CD8-positive, alpha-beta memory T cell (primary cell): ENCODE measurements at regions not wholly inside any gene's neighbourhood (a gene's known extent, or its start where the extent isn't known, plus 50 kb on each side); places are given as distances from the start of the nearest gene placed in this dataset.

ENCODE experiments used
- CTCF ChIA-PET: fragments of 350-600 bp; sonication (Branson Sonifier 250); formaldehyde crosslinking; loops from one replicate; lab custom pipeline; 2021; ENCODE audit warnings: antibody characterized with exemption; lab: Charles Lee
- POLR2A ChIA-PET: fragments of 350-600 bp; sonication (Branson Sonifier 250); formaldehyde crosslinking; loops from one replicate; lab custom pipeline; 2021; ENCODE audit warnings: antibody characterized with exemption; lab: Charles Lee
- DNase-seq, 5 donors: peaks; one replicate each; pipeline versions ENCODE4 v3.0.0 to v3.0.0-alpha.2; 2020 to 2022; ENCODE audit warnings: mixed read lengths in 1 of 5
- H3K27ac ChIP-seq: one replicate; pipeline ENCODE4 v1.7.0; 2013; ENCODE audit warnings: low read depth, mild to moderate bottlenecking, low read length, moderate library complexity
- H3K27me3 ChIP-seq: 2 replicates; pipeline ENCODE4 v1.7.0; 2013; ENCODE audit warnings: low read length, mild to moderate bottlenecking; ENCODE audit not compliant: insufficient read depth, poor library complexity, severe bottlenecking
- H3K36me3 ChIP-seq: 2 replicates; pipeline ENCODE4 v1.7.0; 2013; ENCODE audit warnings: mild to moderate bottlenecking, low read length, moderate library complexity; ENCODE audit not compliant: insufficient read depth
- H3K4me1 ChIP-seq: 2 replicates; pipeline ENCODE4 v1.7.0; 2013; ENCODE audit warnings: mild to moderate bottlenecking, low read length, moderate library complexity; ENCODE audit not compliant: insufficient read depth
- H3K4me3 ChIP-seq: 2 replicates; pipeline ENCODE4 v1.7.0; 2013; ENCODE audit warnings: mild to moderate bottlenecking, low read length
- H3K9me3 ChIP-seq: 2 replicates; pipeline ENCODE4 v1.7.0; 2013; ENCODE audit warnings: mild to moderate bottlenecking, low read length
- H3K27ac Mint-ChIP-seq, 8 donors: one replicate each; pipeline ENCODE4 v1.8.0; 2020 to 2021; ENCODE audit warnings: mixed read lengths in 8 of 8, mild to moderate bottlenecking in 6 of 8, inconsistent platforms in 3 of 8, moderate library complexity in 3 of 8
- H3K27me3 Mint-ChIP-seq, 2 donors: one replicate each; pipeline ENCODE4 v1.8.0; 2020 to 2021; ENCODE audit warnings: mixed read lengths in 2 of 2, mild to moderate bottlenecking in 1 of 2, moderate library complexity in 1 of 2
- H3K36me3 Mint-ChIP-seq, 3 donors: one replicate each; pipeline ENCODE4 v1.8.0; 2020 to 2021; ENCODE audit warnings: mixed read lengths in 3 of 3, inconsistent platforms in 1 of 3, mild to moderate bottlenecking in 1 of 3
- H3K4me1 Mint-ChIP-seq, 3 donors: one replicate each; pipeline ENCODE4 v1.8.0; 2020 to 2021; ENCODE audit warnings: mixed read lengths in 3 of 3, inconsistent platforms in 1 of 3, mild to moderate bottlenecking in 1 of 3
- H3K4me3 Mint-ChIP-seq, 7 donors: one replicate each; pipeline ENCODE4 v1.8.0; 2020 to 2021; ENCODE audit warnings: mixed read lengths in 7 of 7, mild to moderate bottlenecking in 6 of 7, moderate library complexity in 4 of 7, inconsistent platforms in 2 of 7
- H3K9me3 Mint-ChIP-seq, 5 donors: one replicate each; pipeline ENCODE4 v1.8.0; 2020 to 2022; ENCODE audit warnings: mixed read lengths in 5 of 5, mild to moderate bottlenecking in 3 of 5, moderate library complexity in 2 of 5, inconsistent platforms in 1 of 5

GRCh38 chr5:124920909-124921666 is 174.6 kb upstream of the ZNF608 start:
- no peaks in the 10 kb centered on the region for H3K27me3 ChIP-seq
- no peaks in the 10 kb centered on the region for H3K4me1 Mint-ChIP-seq
- H3K9me3 ChIP-seq, result no peaks in the 10 kb centered on the region
- no peak overlapping the region for H3K27ac Mint-ChIP-seq
- no peak overlapping the region for H3K4me3 Mint-ChIP-seq
- no peak for DNase-seq
- H3K36me3 ChIP-seq, result no peaks in the 10 kb centered on the region
- H3K4me1 ChIP-seq, result no peaks in the 10 kb centered on the region
- no peak overlapping the region for H3K27ac ChIP-seq
- H3K9me3 Mint-ChIP-seq, result peaks cover 0 to 3% (median 0%) of the 10 kb centered on the region in 5 donors
- H3K27me3 Mint-ChIP-seq, result no peaks in the 10 kb centered on the region
- no peak overlapping the region for H3K4me3 ChIP-seq
- POLR2A ChIA-PET, result no interaction called here
- peaks cover 0 to 6% (median 0%) of the 10 kb centered on the region in 3 donors for H3K36me3 Mint-ChIP-seq
- CTCF ChIA-PET, result no interaction called here

- Mint-ChIP-seq H3K4me1 (no peaks in the 10 kb centered on the region), H3K27ac (no peak overlapping the region), H3K4me3 (no peak overlapping the region), H3K36me3 (peaks cover 0 to 6% (median 0%) of the 10 kb centered on the region in 3 donors), H3K9me3 (peaks cover 0 to 3% (median 0%) of the 10 kb centered on the region in 5 donors), H3K27me3 (no peaks in the 10 kb centered on the region)
- Histone ChIP-seq H3K27ac (no peak overlapping the region), H3K27me3 (no peaks in the 10 kb centered on the region), H3K4me1 (no peaks in the 10 kb centered on the region), H3K9me3 (no peaks in the 10 kb centered on the region), H3K36me3 (no peaks in the 10 kb centered on the region), H3K4me3 (no peak overlapping the region)
- CTCF ChIA-PET, result no interaction called here
- POLR2A ChIA-PET, result no interaction called here
- no peak for DNase-seq
Observed at GRCh38 chr5:124921694-124922093, 175.3 kb upstream of the ZNF608 start.

GRCh38 chr5:124922255-124922975 is 176.0 kb upstream of the ZNF608 start:
- Mint-ChIP-seq H3K36me3 (no peaks in the 10 kb centered on the region), H3K27me3 (no peaks in the 10 kb centered on the region), H3K9me3 (peaks cover 0 to 3% (median 0%) of the 10 kb centered on the region in 5 donors), H3K27ac (no peak overlapping the region), H3K4me1 (no peaks in the 10 kb centered on the region), H3K4me3 (no peak overlapping the region)
- H3K27me3 ChIP-seq, result no peaks in the 10 kb centered on the region
- POLR2A ChIA-PET, result no interaction called here
- no peaks in the 10 kb centered on the region for H3K4me1 ChIP-seq
- CTCF ChIA-PET, result no interaction called here
- no peak for DNase-seq
- no peaks in the 10 kb centered on the region for H3K36me3 ChIP-seq
- H3K27ac ChIP-seq, result no peak overlapping the region
- H3K9me3 ChIP-seq, result no peaks in the 10 kb centered on the region
- no peak overlapping the region for H3K4me3 ChIP-seq

GRCh38 chr5:124923131-124923530 is 176.7 kb upstream of the ZNF608 start:
- Mint-ChIP-seq H3K4me1 (no peaks in the 10 kb centered on the region), H3K4me3 (no peak overlapping the region), H3K9me3 (peaks cover 0 to 5% (median 0%) of the 10 kb centered on the region in 5 donors), H3K27ac (no peak overlapping the region), H3K36me3 (no peaks in the 10 kb centered on the region), H3K27me3 (no peaks in the 10 kb centered on the region)
- Histone ChIP-seq H3K27ac (no peak overlapping the region), H3K36me3 (no peaks in the 10 kb centered on the region), H3K4me3 (no peak overlapping the region), H3K4me1 (no peaks in the 10 kb centered on the region), H3K9me3 (no peaks in the 10 kb centered on the region), H3K27me3 (no peaks in the 10 kb centered on the region)
- ChIA-PET POLR2A (no interaction called here), CTCF (no interaction called here)
- DNase-seq, result no peak

- H3K27me3 ChIP-seq, result no peaks in the 10 kb centered on the region
- Mint-ChIP-seq H3K9me3 (peaks cover 0 to 5% (median 0%) of the 10 kb centered on the region in 5 donors), H3K36me3 (no peaks in the 10 kb centered on the region), H3K27ac (no peak overlapping the region), H3K27me3 (no peaks in the 10 kb centered on the region), H3K4me3 (no peak overlapping the region), H3K4me1 (no peaks in the 10 kb centered on the region)
- no peaks in the 10 kb centered on the region for H3K36me3 ChIP-seq
- ChIA-PET POLR2A (no interaction called here), CTCF (no interaction called here)
- no peaks in the 10 kb centered on the region for H3K9me3 ChIP-seq
- H3K4me1 ChIP-seq, result no peaks in the 10 kb centered on the region
- H3K27ac ChIP-seq, result no peak overlapping the region
- DNase-seq, result no peak
- no peak overlapping the region for H3K4me3 ChIP-seq
Observed at GRCh38 chr5:124924729-124925128, 178.3 kb upstream of the ZNF608 start.

DNA sequence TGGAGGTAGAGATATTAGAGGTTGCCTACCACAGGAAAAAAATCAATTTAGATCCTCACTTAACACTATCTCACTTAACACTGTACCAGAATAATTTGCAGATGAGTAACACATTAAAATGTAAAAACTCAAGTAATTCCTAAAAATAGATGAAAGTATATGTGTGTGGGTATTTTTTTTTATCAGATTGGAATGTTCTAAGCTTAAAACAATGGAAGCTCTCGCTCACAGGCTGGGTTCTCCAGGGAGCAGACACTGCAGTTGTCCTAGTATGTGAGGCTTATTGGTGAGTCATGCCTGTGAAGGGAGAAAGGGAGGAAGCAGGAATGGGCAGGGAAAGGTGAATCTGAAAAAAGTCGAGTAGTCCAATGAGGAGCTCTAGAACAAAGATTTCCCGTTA is 181.3 kb upstream of the ZNF608 start:
- Mint-ChIP-seq H3K36me3 (no peaks in the 10 kb centered on the region), H3K27ac (no peak overlapping the region), H3K4me1 (no peaks in the 10 kb centered on the region), H3K9me3 (peaks cover 0 to 7% (median 0%) of the 10 kb centered on the region in 5 donors), H3K27me3 (no peaks in the 10 kb centered on the region), H3K4me3 (no peak overlapping the region)
- ChIA-PET POLR2A (no interaction called here), CTCF (no interaction called here)
- Histone ChIP-seq H3K4me1 (no peaks in the 10 kb centered on the region), H3K27ac (no peak overlapping the region), H3K36me3 (no peaks in the 10 kb centered on the region), H3K4me3 (no peak overlapping the region), H3K27me3 (no peaks in the 10 kb centered on the region), H3K9me3 (no peaks in the 10 kb centered on the region)
- no peak for DNase-seq

DNA sequence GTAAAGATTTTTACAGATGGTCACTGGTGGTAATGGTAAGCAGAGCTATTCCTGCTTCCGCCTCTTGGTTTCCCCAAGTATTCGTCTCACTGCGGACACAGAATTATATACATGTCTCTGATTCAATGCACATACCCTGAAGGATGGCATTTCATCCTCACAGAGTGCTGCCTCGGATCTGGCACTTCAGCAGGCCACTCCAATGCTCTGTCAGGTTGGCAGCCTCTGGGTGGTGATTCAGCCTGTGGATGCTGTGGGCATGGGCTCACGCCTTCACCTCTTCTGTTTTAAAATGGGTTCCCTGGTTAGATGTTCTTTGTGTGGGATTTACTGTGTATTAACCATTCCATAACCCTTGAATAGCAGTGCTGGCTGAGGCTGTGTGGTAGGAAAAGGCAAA is 182.6 kb upstream of the ZNF608 start:
- Mint-ChIP-seq H3K27me3 (no peaks in the 10 kb centered on the region), H3K36me3 (no peaks in the 10 kb centered on the region), H3K9me3 (peaks cover 0 to 7% (median 0%) of the 10 kb centered on the region in 5 donors), H3K4me1 (no peaks in the 10 kb centered on the region), H3K4me3 (no peak overlapping the region), H3K27ac (no peak overlapping the region)
- Histone ChIP-seq H3K9me3 (no peaks in the 10 kb centered on the region), H3K36me3 (no peaks in the 10 kb centered on the region), H3K27me3 (no peaks in the 10 kb centered on the region), H3K4me1 (no peaks in the 10 kb centered on the region), H3K27ac (no peak overlapping the region), H3K4me3 (no peak overlapping the region)
- POLR2A ChIA-PET, result no interaction called here
- CTCF ChIA-PET, result no interaction called here
- no peak for DNase-seq

DNA sequence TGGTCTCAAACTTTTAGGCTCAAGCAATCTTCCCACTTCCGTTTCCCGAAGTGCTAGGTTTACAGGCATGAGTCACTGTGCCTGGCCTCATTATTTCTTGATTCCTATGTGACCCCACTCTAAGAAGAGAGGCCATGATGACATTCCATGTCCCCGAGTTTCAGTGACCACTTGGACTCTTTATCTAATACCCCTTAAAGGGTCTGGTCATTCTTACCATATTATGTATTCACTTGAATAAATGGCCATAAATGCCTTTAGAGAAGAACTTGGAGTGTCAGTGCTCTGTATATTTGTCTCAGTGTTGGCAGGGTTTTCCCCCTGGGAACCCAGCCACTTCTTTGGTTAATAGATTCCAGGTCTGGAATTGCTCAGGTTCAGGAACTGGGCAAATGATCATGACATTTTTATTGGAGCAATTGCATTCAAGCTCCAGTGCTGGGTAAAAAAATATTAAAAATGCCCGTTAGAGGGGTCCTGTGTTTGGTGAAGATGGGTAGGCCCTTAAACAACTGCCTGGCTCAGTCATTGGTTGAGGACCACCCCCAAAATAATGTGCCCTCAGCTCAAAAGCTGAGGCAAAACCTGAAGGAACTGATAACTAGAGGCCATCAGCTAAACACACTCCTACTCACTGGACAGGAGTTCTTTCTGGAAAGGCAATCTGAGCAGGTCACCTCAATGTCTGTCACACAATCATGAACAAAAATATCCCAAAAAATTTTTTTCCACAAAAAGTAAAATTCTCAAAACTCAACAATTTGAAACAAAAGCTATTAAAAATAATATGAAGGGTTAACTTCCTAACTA is 186.6 kb upstream of the ZNF608 start:
- DNase-seq, result no peak
- POLR2A ChIA-PET, result no interaction called here
- H3K9me3 Mint-ChIP-seq, result peaks cover 0 to 8% (median 2%) of the 10 kb centered on the region in 5 donors
- no peaks in the 10 kb centered on the region for H3K36me3 Mint-ChIP-seq
- Histone ChIP-seq H3K36me3 (no peaks in the 10 kb centered on the region), H3K4me3 (no peak overlapping the region), H3K4me1 (no peaks in the 10 kb centered on the region), H3K27ac (no peak overlapping the region), H3K9me3 (no peaks in the 10 kb centered on the region), H3K27me3 (no peaks in the 10 kb centered on the region)
- CTCF ChIA-PET, result no interaction called here
- H3K27ac Mint-ChIP-seq, result no peak overlapping the region
- H3K4me1 Mint-ChIP-seq, result no peaks in the 10 kb centered on the region
- H3K27me3 Mint-ChIP-seq, result peaks cover 0 to 4% of the 10 kb centered on the region in 2 donors
- no peak overlapping the region for H3K4me3 Mint-ChIP-seq
